Hepatocyte (in vitro differentiated cells): ENCODE measurements at regions not wholly inside any gene's neighbourhood (a gene's known extent, or its start where the extent isn't known, plus 50 kb on each side); places are given as distances from the start of the nearest gene placed in this dataset.

Experiments used
- EZH2phosphoT487 ChIP-seq: fragments of 200-600 bp; sonication (generic); IDR thresholded peaks from one replicate; pipeline ENCODE4 v1.6.1; 2018; ENCODE audit warnings: antibody characterized with exemption, mild to moderate bottlenecking, low read depth, moderate library complexity; ENCODE audit not compliant: unreplicated experiment, severe bottlenecking
- TF ChIP-seq, protein P1 (sequence below): fragments of 200-600 bp; sonication (generic); IDR thresholded peaks from 2 replicates; pipeline ENCODE4 v1.5.1; 2016; ENCODE audit warnings: antibody characterized with exemption, mild to moderate bottlenecking; ENCODE audit not compliant: poor library complexity

DNA sequence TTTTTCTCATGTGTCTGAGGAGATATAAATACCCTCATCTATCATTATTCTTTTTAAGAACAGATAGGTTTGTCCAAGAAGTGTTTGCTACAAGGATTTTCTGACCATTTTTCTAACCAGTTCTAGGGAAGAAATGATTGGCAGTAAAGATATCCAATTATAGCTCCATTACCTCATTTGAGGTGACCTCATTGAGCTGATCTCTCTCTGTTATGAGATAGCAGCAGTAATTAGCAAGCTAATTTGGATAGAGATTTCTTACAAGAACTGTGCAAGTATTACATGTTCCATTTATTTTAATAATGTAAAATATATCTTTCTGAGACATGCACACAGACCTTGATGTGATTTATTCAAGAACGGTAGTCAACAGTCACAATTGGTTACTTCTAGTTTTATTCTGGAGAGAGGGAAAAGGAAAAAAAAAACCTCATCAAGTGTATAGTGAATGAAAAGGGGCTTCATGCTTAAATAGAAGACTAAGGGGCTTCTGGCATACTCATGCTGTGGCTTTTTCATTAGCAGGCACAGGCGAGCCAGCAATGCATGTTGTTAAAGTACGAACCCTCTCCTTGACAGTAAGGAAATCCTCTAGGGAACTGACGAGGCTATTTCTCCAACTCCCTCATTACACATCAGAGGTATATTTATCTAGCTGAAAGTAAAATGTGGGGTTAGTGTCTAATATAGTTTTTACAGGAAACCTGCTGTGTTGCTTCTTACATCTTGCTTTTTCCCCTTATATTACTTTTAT, 127.3 kb downstream of the NUDT12 start:
- TF ChIP-seq, protein P1, sequence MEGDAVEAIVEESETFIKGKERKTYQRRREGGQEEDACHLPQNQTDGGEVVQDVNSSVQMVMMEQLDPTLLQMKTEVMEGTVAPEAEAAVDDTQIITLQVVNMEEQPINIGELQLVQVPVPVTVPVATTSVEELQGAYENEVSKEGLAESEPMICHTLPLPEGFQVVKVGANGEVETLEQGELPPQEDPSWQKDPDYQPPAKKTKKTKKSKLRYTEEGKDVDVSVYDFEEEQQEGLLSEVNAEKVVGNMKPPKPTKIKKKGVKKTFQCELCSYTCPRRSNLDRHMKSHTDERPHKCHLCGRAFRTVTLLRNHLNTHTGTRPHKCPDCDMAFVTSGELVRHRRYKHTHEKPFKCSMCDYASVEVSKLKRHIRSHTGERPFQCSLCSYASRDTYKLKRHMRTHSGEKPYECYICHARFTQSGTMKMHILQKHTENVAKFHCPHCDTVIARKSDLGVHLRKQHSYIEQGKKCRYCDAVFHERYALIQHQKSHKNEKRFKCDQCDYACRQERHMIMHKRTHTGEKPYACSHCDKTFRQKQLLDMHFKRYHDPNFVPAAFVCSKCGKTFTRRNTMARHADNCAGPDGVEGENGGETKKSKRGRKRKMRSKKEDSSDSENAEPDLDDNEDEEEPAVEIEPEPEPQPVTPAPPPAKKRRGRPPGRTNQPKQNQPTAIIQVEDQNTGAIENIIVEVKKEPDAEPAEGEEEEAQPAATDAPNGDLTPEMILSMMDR = no peak
- TF ChIP-seq EZH2phosphoT487 = no peak
